ENCODE measurements at regions not wholly inside any gene's neighbourhood (a gene's known extent, or its start where the extent isn't known, plus 50 kb on each side); places are given as distances from the start of the nearest gene placed in this dataset.
"Not testable (repeated sequence)": the region's sequence is repeated elsewhere in the genome, so short reads cannot be mapped to it uniquely, and the experiment has no call there.

DNA sequence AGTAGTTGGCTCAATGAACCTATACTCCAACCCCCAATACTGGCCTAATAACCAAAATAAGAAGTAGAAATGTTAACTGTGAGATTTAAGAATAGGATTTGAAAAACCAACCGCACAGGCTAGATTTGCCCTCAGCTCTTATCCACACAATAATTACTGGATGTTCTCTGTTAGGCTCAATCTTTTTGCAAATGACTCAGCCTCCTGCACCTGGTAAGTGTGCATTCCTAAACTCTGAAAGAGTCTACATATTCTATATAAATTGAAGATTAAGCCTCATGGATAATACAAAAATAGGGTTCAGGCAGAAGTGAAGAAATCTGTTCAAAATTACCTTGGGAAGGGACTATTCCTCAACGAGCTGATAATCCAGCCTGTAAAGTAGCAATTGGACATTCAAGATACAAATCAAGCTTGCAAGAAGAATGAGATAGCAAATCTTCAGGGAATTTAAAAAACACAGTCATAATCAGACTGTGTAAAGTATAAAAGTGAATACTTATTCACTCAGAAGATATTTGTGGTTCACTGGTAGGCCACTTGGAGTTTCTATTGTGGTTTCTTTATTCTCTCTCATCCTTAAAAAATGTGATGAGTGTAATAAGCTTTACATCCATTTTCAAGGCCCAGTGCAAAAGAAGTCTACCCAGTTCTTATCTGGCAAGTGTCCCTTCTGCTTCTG lies 931.9 kb upstream of the SOX9 start:
- peak; percentile 95 for DNase-seq (ENCODE audit: low read depth)

DNA sequence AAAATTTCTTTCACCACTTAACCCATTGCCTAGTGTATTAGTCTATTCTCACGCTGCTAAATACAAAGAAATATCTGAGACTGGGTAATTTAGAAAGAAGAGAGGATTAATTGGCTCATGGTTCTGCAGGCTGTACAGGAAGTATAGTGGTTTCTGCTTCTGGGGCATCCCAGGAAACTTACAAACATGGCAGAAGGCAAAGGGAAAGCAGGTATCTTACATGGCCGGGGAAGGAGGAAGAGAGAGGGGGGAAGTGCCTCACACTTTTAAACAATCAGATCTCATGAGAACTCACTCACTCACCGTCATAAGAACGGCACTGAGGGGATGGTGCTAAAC lies 931.4 kb upstream of the SOX9 start:
- no peak for DNase-seq (ENCODE audit: low read depth)

DNA sequence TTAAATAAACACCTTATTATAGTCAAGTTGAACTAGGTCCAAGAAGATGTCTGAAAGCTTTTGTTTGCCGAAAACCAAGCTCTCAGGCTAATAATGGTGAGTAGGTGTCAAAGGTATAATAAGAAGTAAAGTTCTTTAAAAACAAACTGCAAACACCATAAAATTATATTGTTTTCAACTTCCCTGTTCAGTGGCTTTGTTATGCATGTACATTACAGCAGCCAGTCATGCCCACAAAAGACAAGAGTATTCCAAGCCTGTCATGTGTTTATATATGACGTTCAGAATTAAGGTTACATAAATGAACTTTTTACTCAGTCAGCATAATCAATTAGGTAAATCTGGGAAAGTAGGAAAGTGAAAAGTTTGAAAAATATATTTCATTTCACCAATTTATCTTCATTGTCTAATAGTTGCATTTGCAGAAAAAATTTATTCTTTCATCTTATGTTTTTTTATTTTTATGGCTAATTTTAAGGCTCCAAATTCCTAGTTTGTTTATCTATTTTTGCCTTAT lies 928.7 kb upstream of the SOX9 start:
- no peak for DNase-seq (ENCODE audit: low read depth)

DNA sequence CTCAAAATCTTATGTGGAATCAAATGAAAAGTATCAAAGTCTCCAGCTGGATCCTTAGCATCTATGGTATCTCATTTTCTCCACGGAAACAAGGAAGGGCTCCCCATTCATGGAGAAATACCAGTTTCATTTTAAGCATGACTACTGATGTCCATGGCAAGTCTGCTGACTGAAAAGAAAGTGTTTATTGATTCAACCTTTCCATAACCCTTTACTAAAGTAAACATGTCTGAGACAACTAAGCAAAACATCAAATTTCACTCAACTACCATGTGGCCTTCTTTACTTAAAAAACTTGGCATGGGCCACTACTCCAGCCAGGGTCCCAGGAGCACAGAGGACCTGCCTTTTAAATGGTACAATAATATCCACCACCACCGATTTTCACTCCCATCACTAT lies 928.0 kb upstream of the SOX9 start:
- DNase-seq (ENCODE audit: low read depth) = no peak

- no peak for DNase-seq (ENCODE audit: low read depth)
These were observed 920.2 kb upstream of the SOX9 start for GRCh38 chr17:71200597-71200996.

- no peak for DNase-seq (ENCODE audit: low read depth)
These were observed 919.2 kb upstream of the SOX9 start for GRCh38 chr17:71201639-71202038.

DNA sequence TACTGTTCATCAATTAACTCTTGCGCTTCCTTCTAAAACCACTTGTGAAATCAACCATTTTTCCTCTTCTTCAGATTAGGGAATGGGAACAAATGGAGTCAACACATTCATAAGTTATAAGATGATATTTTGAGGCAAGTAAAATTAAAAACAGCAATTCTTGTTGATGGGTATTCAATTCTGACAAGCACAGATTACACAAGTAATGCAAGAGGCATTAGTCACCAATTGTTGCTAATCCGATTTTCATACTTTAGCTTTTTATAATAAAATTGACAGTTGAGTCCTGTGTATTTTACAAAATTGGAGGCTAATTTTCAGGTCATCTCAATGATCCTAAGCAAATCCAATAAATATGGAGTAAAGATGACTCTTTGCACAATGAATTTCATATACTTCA lies 918.4 kb upstream of the SOX9 start:
- DNase-seq (ENCODE audit: low read depth) = no peak

- peak; percentile 34 for DNase-seq (ENCODE audit: low read depth)
These were observed 916.9 kb upstream of the SOX9 start for GRCh38 chr17:71203953-71204352.

- DNase-seq (ENCODE audit: low read depth) = not testable (repeated sequence)
These were observed 914.9 kb upstream of the SOX9 start for GRCh38 chr17:71205951-71206350.

GRCh38 chr17:71208111-71208704 lies 912.6 kb upstream of the SOX9 start:
- DNase-seq (ENCODE audit: low read depth) = peak; percentile 75

DNA sequence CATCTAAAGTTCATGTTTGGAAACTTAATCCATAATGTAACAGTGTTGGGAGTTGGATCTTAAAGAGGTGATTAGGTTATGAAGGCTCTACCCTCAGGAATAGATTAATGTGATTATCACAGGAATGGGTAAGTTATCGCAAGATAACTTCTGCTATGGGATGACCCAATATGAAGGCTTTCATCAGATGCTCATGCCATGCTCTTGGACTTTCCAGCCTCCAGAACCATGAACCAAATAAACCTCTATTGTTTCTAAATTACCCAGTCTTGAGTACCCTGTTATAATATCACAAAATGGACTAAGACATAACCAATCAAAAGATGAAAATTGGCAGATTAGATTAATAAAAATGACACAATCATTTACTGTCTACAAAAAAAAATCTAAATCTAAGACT lies 906.9 kb upstream of the SOX9 start:
- DNase-seq (ENCODE audit: low read depth) = no peak

DNA sequence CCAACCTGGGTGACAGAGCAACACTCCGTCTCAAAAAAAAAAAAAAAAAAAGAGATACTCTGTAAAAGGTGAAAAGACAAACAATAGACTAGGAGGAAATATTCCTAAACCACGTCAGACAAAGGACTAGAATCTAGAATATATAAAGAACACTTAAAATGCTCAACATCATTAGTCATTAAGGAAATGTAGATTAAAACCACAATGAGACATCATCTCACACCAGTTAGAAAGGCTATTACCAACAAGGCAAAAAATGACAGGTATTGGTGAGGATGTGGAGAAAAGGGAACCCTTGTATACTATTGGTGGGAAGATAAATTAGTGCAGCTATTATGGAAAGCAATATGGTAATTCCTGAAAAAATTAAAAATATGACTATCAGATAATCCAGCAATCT lies 903.1 kb upstream of the SOX9 start:
- DNase-seq (ENCODE audit: low read depth) = peak; percentile 77

GRCh38 chr17:71224824-71225575 lies 895.8 kb upstream of the SOX9 start:
- DNase-seq (ENCODE audit: low read depth) = peak; percentile 12

DNA sequence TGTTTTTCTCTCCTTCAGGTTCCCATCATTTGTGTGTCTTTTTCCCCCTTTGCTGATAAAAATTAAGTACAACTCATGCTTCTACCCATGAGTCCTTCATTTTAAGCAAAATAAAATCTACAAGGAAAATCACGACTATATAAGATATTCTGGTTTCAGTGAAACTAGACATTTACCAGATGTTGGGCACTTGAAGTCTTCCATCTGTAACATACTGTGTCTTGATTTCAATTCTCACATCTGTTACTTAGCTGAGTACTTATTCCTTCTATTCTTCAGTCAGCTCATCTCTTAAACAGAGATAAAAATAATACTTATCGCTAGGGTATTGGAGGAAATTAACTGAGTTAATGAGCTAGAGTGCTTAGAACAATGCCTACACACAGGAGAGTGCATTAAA lies 893.0 kb upstream of the SOX9 start:
- no peak for DNase-seq (ENCODE audit: low read depth)

DNA sequence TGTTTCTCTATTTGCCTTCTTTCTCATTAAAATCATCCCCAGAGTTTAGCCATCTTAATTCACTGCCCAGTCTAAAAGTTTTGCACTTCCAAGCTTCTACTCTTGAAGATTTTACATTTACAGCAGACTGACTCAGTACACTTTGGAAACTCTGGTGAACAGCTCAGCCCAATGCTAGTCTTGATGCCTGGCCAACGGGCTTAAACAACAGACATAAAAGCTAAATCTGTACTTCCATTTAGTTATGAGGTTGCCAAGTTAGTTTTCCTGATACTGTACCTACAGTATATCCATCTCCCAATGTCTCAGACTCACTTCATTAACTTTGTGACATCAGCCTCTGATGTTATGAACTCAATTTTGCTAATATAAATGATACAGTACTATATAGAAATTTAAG lies 891.8 kb upstream of the SOX9 start:
- no peak for DNase-seq (ENCODE audit: low read depth)

DNA sequence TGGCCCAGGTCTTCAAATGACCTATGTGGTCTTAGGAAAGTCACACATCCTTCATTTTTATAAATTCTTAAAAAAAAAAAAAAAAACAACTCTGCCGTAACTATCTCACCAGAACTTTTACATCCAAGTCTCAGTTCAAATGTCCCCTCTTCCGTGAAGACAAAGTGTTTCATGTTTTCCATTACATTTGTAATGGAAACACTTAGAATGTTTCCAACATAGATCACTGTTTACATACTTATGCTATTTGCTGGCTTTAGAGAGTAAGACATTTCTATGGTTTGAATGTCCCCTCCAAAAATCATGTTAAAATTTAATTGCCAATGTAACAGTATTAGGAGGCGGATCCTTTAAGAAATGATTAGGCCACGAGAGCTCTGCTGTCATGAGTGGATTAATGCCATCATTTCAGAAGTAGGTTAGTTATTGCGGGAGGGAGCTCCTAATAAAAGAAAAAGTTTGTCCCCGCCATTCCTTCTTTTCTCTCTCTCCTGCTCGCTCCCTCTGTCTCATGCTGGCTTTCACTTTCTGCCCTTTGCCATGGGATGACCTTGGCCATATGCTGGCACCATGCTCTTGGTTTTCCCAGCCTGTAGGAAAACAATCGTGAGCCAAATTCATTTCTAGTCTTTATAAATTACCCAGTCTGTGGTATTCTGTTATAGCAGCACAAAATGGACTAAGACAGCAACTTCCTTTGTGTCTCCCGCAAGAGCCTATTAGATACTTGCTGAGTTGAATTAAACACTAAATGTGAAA lies 887.8 kb upstream of the SOX9 start:
- DNase-seq (ENCODE audit: low read depth) = no peak

GRCh38 chr17:71234349-71234748 lies 886.5 kb upstream of the SOX9 start:
- DNase-seq (ENCODE audit: low read depth) = no peak

GRCh38 chr17:71237903-71238538 lies 882.8 kb upstream of the SOX9 start:
- DNase-seq (ENCODE audit: low read depth) = peak; percentile 59

GRCh38 chr17:71247441-71248015 lies 873.3 kb upstream of the SOX9 start:
- no peak for DNase-seq (ENCODE audit: low read depth)

DNA sequence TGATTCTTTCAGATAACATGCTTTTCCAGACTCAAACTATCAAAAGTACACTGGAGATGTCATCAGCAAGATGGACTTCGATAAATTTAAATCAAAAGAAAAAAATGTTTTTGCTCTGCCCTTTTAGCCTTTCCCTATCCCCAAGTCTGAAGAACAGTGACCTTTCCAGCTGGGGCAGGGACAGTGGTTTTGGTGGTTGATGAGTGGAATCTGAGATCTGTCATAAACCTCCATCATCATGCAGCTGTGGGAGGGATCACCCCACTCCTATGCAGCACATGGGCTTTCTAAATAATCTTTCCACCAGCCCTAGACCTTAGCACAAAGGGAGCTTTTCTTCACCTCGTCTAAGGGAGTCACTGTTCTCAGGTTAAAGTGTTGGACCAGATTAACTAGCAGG lies 869.5 kb upstream of the SOX9 start:
- DNase-seq (ENCODE audit: low read depth) = peak; percentile 46

GRCh38 chr17:71251951-71252350 lies 868.9 kb upstream of the SOX9 start:
- no peak for DNase-seq (ENCODE audit: low read depth)

Data from HT1080 (cell line).